HG03378 (cell line): ENCODE measurements at regions not wholly inside any gene's neighbourhood (a gene's known extent, or its start where the extent isn't known, plus 50 kb on each side); places are given as distances from the start of the nearest gene placed in this dataset.
"Not testable (repeated sequence)": the region's sequence is repeated elsewhere in the genome, so short reads cannot be mapped to it uniquely, and the experiment has no call there.

Source experiments
- ATAC-seq: cut with Tn5 transposase; IDR thresholded peaks from one replicate; pipeline ENCODE4 v1.9.1; 2021; ENCODE audit warnings: mild to moderate bottlenecking, moderate library complexity; ENCODE audit not compliant: unreplicated experiment

DNA sequence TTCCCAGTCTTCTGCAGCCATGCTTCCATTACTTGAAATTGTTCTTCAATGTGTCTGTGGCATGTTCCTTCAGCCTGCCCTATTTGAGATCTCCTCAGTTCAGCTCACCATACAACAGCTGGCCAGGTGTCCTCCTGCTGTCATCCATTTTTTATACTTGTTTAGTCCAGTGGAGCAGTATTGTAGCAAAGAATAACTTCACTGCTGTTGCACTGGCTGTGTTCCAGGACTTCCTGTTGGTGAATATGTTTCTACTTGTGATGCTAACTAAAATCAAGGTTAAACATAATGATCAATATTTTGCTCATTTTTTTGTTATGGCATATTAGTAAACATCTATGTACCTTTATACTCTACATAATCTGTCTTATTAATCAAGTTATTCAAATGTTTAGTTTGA lies 1394.1 kb downstream of the PCDH9 start:
- no peak for ATAC-seq

DNA sequence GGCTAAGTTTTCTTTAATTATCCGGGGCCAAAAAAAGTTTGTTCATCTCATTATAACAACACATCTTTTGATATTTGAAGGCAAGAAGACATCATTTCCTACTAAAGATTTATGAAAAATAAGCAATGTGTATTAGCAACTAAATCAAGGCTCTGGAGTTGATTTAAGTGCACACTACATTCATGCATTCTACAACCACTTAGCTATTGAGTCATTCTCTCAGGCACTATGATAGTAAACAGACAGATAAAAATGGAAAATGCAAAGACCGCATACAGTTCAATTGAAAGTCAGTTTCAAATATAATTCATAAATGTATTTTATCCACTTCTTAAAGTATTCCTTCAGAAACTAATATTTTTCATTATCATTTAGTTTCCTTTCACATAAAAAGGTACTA lies 1395.2 kb downstream of the PCDH9 start:
- ATAC-seq: no peak

DNA sequence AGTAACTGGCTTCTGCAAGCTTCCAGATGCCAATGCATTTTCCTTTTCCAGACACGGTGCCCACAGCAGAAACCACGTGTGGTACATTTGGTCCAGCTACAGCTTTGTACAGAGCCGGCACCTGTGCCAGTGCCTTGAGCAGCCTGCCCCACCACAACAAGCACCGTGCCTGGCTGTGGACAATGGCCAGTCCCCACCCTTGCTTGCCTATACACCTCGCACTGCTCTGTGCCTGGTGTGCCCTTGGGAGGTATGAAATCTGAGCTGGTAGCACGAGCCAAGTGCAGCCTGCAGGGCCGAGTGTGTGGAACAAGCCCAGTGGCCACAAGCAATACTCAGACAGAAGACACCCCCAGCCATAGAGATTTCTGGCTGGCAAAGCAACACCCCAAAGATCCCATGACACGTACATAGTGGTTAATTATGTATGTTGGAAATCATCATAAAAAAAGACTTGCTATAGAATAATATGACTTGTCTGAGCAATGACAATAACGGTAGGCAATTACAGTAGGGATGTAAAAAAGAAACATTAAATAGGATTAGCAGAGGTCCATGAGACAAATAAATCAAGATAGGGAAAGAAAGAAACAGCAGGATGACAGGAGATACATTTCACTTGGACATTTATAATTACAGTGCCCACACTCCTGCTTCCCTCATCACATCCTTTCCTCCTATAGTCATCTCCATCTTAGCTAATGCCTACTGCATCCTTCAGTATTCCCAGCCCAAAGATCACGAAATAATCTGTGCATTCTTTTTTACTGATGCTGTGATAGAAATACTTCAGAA lies 1399.5 kb downstream of the PCDH9 start:
- no peak for ATAC-seq

DNA sequence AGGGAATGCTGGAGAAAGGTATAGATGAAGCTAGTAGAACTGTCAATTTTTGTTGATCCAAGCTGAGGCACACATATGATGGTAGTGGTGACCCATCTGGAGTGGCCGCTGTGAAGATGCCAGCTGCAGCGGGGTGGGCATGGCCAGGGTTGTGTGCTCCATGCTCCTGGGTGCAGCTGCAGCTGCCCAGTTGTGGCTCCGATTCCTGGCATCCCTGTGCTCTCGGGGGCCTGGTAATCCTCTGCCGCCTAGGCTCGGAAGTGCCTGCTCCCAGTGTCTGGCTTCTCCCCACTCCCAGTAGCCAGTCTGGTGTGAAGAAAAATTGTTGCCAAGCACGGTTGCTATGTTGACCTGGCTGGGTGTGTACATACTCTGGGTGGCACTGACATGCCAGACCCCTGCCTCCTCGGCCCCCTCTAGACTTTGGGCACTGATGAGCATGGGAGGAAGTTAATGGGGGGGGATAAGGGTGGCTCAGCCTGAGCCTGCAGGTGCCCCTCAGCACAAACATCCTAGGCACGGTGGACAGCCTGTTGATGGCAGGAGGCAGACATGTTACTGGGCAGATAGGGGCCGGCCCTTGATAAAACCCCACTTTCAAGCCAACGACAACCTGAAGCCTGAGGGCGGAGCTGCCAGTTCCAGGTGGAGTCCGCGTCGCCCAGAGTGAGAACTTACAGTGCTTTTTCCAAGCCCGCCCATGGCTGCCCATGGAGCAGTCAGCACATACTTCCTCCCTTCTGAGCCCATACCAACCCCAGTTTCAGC lies 1400.7 kb downstream of the PCDH9 start:
- ATAC-seq: no peak

DNA sequence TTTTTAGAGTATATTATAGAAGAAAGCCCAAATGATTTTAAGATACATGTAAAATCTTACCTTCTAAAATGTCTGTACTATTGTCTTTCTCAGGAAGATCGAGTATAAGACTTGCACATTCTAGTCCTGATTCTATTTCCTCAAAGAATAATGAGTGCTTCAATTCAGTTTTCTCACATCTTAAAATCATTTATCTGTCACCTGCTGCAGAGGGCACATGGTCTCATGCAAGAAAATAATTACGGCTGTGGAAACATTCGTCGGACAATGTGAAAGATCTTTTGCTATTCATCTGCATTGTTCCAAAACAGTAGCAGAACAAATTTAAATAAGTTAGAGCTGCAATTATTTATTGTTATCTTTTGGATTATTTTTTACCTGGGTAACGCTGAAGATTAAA lies 1403.5 kb downstream of the PCDH9 start:
- ATAC-seq: no peak

DNA sequence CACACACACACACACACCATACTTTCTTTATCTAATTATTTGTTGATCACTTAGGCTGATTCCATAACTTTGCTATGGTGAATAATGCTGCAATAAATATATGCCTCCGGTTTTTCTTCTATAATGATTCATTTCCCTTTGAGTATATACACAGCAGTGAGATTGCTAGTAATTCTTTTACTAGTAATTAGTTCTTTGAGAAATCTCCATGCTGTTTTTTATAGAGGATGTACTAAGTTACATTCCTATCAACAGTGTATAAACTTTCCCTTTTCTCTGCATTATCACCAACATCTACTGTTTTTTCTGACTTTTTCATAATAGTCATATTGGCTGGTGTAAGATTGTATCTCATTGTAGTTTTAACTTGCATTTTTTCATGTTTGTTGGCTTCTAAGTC lies 1405.1 kb downstream of the PCDH9 start:
- no peak for ATAC-seq

DNA sequence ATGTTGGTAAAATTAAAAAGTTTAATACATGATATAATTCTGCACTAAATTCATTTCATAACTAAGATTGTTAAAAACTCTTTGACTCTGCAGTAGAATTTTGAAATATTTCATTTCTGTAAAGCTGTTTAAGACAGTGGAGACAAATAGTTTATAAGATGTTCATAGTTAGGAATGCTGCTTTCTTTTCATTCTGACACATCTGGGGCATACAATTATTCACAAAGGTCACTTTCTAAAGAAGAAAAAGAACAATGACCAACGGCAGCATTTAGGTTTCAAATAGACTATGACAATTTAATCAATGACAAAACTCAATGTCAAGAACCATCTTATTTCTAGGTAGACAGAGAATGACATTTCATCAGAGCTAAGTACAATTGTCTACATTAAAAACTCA lies 1422.1 kb downstream of the PCDH9 start:
- no peak for ATAC-seq

DNA sequence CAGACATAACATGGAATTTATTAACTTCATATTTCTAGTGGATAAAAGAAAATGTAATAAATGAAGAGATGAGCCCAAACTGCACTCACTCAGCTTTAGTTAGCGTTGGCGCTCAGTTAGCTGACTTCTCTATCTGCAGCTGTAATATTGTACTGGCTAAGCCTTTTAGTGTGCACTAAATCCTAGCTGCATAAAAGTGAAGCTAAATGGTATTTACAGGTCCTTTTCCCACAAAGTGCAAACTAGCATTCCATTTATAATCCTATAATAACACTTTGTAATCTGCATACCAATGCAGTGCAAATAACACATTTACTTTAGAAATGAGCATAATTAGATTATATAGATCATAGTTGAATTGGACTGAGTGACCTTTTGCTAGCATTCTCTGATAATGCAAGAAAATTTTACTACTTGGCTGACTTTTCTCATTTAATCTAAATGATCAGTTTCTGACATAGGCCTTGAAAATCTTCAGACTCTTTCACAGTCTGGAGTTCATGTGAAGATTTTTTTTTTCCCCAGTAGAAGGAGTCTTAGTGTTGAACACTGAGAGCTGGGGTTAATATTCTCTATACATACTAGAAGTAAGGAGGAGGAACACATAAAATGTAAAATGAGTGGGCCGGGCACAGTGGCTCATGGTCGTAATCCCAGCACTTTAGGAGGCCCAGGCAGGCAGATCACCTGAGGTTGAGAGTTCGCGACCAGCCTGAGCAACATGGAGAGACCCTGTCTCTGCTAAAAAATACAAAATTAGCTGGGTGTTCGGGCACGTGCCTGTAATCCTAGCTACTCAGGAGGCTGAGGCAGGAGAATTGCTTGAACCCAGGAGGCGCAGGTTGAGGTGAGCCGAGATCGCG lies 1426.4 kb downstream of the PCDH9 start:
- ATAC-seq: no peak

DNA sequence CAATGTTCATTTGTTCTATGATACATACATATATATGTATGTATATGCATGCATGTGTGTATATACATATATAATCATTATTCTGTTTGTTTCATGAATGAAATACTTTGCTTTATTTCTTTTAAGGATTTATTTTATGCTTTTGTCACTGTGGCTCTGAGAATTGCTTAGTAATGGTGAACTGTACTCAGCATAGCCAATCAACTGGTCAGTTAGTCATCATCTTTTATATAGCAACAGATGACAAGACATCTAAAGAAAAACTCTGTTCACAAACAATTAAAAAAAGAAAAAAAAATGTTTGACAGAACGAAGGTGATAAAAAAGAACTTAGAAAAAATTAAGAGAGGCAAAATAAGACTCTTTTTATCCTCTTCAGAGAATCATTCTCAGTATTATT lies 1440.3 kb downstream of the PCDH9 start:
- ATAC-seq: no peak

DNA sequence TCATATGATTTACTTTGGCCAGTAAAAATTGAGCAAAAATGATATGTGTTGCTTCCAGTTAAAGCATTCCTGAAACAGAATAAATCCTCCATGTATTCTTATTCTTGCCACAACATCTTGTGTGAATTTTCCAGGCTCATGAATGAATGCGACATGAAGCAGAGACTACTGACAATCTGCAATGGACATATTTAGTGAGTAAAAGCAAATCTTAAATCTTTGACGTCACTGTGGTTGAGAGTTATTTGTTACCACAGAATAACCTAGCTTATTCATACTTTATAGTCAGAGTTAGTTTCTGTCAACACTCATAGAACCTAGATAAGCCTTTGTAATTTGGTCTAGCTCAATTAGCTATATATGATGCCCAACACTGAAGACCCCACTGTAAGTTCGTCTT lies 1443.1 kb downstream of the PCDH9 start:
- no peak for ATAC-seq

DNA sequence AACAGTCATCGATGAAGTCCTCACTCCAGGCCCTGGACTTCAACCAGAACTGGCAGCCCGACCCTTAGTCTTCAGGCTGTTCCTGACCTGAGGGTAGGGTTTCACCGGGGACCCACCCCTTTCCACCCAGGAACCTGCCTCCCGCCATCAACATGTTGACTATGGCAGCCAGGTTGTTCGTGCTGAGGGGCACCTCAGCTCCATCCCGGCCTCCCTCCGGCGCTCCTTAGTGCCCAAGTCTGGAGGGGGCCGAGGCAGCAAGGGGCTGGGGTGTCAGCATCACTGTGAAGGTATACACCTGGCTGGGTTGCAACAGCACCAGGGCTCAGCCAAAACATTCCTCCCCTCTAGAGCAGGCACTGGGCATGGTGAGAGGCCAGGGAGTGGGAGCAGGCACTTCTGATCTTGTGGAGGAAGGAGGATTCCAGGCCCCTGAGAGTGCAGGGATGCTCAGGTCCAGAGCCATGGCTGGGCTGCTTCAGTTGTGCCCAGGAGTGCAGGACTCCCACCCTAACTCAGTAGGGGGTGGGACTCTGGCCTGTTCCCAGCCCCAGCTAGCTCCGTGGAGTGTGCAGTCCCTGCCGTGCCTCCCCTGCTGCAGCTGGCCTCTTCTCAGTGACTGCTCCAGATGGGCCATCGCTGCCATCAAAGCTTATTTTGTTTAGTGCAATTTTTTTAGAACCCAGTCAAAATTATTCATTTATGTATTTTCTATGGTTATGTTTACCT lies 1445.9 kb downstream of the PCDH9 start:
- ATAC-seq: no peak

DNA sequence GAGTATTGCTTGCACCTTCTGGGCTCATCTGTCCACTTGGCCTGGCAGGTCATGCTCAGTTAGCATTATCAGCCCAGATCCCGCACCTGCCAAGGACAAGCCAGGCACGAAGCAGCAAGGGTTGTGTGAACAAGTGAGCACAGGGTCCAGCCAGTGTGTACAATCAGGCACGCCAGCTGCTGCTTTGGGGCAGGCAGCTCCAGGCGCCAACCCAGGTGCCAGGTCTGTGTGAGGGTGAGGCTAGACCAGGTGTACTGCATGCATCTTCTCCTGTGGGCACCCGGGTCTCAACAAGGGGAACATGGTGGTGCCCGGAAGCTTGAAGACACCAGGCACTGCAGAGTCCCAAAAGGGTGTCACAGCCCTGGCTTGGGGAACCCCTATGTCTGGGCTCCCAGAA lies 1446.8 kb downstream of the PCDH9 start:
- no peak for ATAC-seq

DNA sequence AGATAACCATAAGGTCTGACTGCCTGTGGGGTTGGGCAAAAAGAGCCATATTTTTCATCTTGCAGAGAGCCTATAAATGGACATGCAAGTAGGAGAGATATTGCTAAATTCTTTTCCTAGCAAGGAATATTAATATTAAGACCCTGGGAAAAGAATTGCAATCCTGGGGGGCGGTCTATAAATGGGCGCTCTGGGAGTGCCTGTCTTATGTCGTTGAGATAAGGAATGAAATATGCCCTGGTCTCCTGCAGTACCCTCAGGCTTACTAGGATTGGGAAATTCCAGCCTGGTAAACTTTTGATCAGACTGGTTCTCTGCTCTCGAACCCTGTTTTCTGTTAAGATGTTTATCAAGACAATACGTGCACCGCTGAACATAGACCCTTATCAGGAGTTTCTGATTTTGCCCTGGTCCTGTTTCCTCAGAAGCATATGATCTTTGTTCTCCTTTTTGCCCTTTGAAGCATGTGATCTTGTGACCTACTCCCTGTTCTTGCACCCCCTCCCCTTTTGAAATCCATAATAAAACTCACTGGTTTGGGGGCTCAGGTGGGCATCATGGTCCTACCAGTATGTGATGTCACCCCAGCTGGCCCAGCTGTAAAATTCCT lies 1458.3 kb downstream of the PCDH9 start:
- not testable (repeated sequence) for ATAC-seq

DNA sequence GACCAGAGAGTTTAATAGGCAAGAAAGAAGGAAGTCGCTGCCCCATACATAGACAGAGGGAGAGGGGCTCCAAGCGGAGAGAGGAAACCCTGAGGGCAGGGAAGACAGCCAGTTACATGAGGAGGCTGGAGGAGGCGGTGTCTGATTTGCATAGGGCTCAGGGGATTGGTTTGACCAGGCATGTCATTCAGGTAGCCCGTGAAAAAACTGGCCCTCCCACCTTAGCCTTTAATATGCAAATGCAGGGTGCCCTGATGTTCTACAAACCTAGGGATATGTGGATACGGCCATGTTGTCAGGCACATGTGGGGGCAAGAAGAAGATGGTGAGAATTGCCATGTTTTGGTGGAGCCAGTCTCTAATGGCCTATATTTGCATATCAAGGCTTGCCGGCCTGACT lies 1461.6 kb downstream of the PCDH9 start:
- ATAC-seq: no peak

DNA sequence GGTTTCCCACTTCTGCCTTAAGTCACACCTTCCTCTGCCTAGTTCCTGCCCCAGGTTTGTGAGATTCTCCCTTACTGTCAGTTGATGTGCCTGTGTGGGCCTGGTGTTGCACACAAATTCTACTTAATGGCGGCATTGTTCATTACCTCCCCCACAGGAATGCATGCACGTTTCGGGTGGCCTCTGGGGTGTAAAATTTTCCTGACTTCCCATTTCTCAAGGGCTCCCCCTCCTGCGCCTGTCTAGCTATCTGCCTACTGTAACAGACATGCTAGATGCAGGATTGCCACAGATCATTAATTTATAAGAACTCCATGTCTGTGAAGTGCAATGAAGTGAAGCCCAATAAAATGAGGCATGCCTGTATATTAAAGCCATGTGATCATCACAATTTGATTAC lies 1466.3 kb downstream of the PCDH9 start:
- no peak for ATAC-seq

DNA sequence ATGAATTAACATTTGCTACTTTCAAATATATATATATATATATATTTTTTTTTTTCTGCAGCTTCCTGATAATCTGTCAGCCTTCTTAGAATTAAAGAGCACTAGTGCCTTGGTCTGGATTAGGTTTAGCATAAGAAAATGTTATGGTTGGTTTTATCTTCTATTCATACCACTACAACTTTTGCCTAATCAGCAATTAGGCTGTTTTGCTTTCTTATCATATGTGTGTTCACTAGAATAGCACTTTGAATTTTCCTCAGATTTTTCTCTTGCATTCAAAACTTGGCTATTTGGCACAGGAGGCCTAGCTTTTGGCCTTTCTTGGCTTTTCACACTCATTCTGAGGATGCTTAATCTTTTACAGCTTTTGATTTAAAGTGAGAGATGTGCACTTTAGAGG lies 1468.1 kb downstream of the PCDH9 start:
- no peak for ATAC-seq

DNA sequence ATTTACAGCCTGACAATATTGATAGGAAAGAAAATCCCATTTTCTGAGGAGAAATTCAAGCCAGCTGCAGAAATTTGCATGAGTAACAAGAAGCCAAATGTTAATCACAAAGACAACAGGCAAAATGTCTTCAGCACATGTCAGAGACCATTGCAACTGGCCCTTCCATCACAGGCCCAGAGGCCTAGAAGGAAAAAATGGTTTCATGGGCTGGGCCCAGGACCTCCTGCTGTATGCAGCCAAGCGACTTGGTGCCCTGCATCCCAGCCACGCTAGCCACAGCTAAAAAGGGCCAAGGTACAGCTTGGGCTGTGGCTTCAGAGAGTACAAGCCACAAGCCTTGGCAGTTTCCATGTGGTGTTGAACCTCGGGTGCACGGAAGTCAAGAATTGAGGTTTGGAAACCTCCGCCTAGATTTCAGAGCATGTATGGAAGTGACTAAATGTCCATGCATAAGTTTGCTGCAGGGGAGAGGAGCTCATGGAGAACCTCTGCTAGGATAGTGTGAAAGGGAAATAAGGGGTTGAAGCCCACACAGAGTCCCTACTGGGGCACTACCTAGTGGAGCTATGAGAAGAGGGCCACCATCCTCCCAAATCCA lies 1474.0 kb downstream of the PCDH9 start:
- no peak for ATAC-seq

DNA sequence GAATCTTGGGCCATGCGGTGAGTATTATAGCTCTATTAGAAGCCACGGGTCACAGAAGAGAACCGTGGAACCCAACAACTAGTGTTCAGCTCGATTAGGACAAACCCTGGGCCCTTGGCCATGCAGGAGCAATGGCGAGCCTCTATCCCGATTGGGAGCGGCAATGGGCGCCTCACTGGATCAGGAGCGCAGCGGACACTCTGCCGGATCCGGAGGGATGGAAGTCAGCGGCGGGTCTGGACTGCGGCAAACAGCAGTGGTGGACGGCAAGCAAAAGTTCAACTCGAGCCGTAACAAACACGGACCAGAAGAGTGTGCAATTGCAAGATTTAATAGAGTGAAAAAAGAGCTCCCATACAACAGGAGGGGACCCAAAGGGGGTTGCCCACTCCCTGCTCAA lies 1481.9 kb downstream of the PCDH9 start:
- no peak for ATAC-seq

DNA sequence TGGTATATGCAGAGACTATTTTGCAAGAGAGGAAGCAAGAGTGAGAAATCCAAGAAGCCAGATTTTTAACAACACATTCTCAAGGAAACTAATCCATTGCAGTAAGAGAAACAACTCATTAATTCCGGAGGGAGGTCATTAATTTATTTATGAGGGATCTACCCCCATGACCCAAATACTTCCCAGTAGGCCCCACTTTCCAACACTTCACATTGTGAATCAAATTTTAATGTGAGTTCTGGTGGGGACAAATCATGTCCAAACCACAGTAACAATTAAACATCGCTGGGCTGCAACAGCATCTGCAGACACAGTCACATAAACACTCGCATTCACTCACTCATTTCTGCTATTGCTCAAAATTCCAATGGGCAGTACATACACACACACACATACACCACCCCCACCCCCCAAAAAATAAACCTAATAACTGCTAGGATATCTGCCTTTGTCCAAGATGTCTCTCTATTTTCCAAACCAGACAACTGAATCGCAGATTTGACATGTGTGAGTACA lies 1483.7 kb downstream of the PCDH9 start:
- ATAC-seq: no peak

DNA sequence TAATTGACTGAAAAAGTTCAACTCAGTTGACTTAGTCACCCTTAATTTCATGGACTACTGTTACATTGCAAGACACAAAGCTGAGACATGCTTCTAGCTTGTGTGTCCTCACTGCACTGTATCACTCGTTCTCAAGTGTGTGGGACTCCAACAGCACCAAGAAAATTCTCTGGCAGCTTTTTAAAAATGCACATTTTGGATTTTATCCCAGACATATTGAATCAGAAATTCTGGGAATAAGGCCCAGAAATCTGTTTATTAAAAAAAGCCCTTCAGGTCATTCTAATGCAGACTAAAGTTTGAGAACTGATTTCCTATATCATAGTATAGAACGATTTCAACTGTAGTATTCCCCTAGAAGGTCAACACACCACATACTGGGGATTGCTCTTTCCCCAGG lies 1485.3 kb downstream of the PCDH9 start:
- ATAC-seq: no peak
